ENCODE measurements at regions not wholly inside any gene's neighbourhood (a gene's known extent, or its start where the extent isn't known, plus 50 kb on each side); places are given as distances from the start of the nearest gene placed in this dataset.
"Not testable (repeated sequence)": the region's sequence is repeated elsewhere in the genome, so short reads cannot be mapped to it uniquely, and the experiment has no call there.

- no peak for DNase-seq
Observed at GRCh38 chr3:102687851-102688555, 253.2 kb downstream of the ZPLD1 start.

GRCh38 chr3:102688556-102688930 is 253.7 kb downstream of the ZPLD1 start:
- DNase-seq: no peak

- no peak for DNase-seq
Observed at GRCh38 chr3:102691507-102691906, 256.7 kb downstream of the ZPLD1 start.

GRCh38 chr3:102699104-102699818 is 264.4 kb downstream of the ZPLD1 start:
- no peak for DNase-seq

GRCh38 chr3:102699819-102700140 is 265.0 kb downstream of the ZPLD1 start:
- no peak for DNase-seq

GRCh38 chr3:102712896-102713295 is 278.1 kb downstream of the ZPLD1 start:
- no peak for DNase-seq

GRCh38 chr3:102714567-102714966 is 279.8 kb downstream of the ZPLD1 start:
- no peak for DNase-seq

- DNase-seq: peak; percentile 76
Observed at GRCh38 chr3:102715030-102715697, 280.3 kb downstream of the ZPLD1 start.

- DNase-seq: no peak
Observed at GRCh38 chr3:102718651-102719050, 283.8 kb downstream of the ZPLD1 start.

- DNase-seq: no peak
Observed at GRCh38 chr3:102722317-102722716, 287.5 kb downstream of the ZPLD1 start.

GRCh38 chr3:102727340-102727739 is 292.5 kb downstream of the ZPLD1 start:
- DNase-seq: no peak

- DNase-seq: not testable (repeated sequence)
Observed at GRCh38 chr3:102732581-102732980, 297.8 kb downstream of the ZPLD1 start.

- DNase-seq: no peak
Observed at GRCh38 chr3:102733791-102734563, 299.2 kb downstream of the ZPLD1 start.

GRCh38 chr3:102735311-102735710 is 300.5 kb downstream of the ZPLD1 start:
- no peak for DNase-seq

GRCh38 chr3:102736288-102736974 is 301.6 kb downstream of the ZPLD1 start:
- no peak for DNase-seq

- no peak for DNase-seq
Observed at GRCh38 chr3:102736975-102737304, 302.1 kb downstream of the ZPLD1 start.

GRCh38 chr3:102737353-102737752 is 302.5 kb downstream of the ZPLD1 start:
- DNase-seq: no peak

GRCh38 chr3:102741105-102741504 is 306.3 kb downstream of the ZPLD1 start:
- DNase-seq: peak; percentile 18

- no peak for DNase-seq
Observed at GRCh38 chr3:102741694-102742093, 306.9 kb downstream of the ZPLD1 start.

- DNase-seq: peak; percentile 45
Observed at GRCh38 chr3:102745881-102746280, 311.1 kb downstream of the ZPLD1 start.

- DNase-seq: no peak
Observed at GRCh38 chr3:102747611-102748010, 312.8 kb downstream of the ZPLD1 start.

- no peak for DNase-seq
Observed at GRCh38 chr3:102748646-102749045, 313.8 kb downstream of the ZPLD1 start.

- DNase-seq: no peak
Observed at GRCh38 chr3:102750322-102750721, 315.5 kb downstream of the ZPLD1 start.

Measured in OCI-M1 (cell line).